B cell (primary cell): ENCODE measurements at regions not wholly inside any gene's neighbourhood (a gene's known extent, or its start where the extent isn't known, plus 50 kb on each side); places are given as distances from the start of the nearest gene placed in this dataset.

Experiments used
- ATAC-seq: fragments of 200-7000 bp; cut with Tn5 transposase; one replicate; pipeline ENCODE4 v1.10.0; 2021; ENCODE audit warnings: low read depth, mild to moderate bottlenecking, moderate number of reproducible peaks, moderate library complexity
- CTCF ChIA-PET: fragments of 350-600 bp; sonication (Branson Sonifier 250); formaldehyde crosslinking; loops from one replicate; lab custom pipeline; 2021; ENCODE audit warnings: antibody characterized with exemption, inconsistent platforms; lab: Charles Lee
- POLR2A ChIA-PET: fragments of 350-600 bp; sonication (Branson Sonifier 250); formaldehyde crosslinking; loops from one replicate; lab custom pipeline; 2021; ENCODE audit warnings: antibody characterized with exemption; lab: Charles Lee
- DNase-seq: peaks from one replicate; pipeline ENCODE4 v3.0.0; 2013
- H2AFZ ChIP-seq: 2 replicates; pipeline ENCODE4 v1.6.1; 2012; ENCODE audit warnings: mild to moderate bottlenecking, low read depth, low read length; ENCODE audit not compliant: insufficient read depth, poor library complexity, severe bottlenecking
- H3K27ac ChIP-seq, 2 donors: 1 replicate in 1 of 2; 2 replicates in 1 of 2; pipeline ENCODE4 v1.5.1; 2012 to 2013; ENCODE audit warnings: low read length in 2 of 2, mild to moderate bottlenecking in 2 of 2, moderate library complexity in 1 of 2
- H3K27me3 ChIP-seq, 4 experiments: fragments of 200-600 bp in 1 of 4; sonication (generic) in 1 of 4; replicated peaks in 1 of 4; 1 replicate in 2 of 4; 2 replicates in 2 of 4; pipeline versions ENCODE4 v1.6.1 to v1.7.0; 2013 to 2016; ENCODE audit warnings: low read length in 3 of 4, mild to moderate bottlenecking in 2 of 4, mixed read lengths in 1 of 4, moderate library complexity in 1 of 4; ENCODE audit not compliant: insufficient read depth in 4 of 4, control insufficient read depth in 3 of 4; ENCODE audit errors: control extremely low read depth in 1 of 4
- H3K36me3 ChIP-seq, 2 experiments: replicated peaks in 1 of 2; 1 replicate in 1 of 2; 2 replicates in 1 of 2; pipeline versions ENCODE4 v1.6.1 to v1.7.1; 2013; ENCODE audit warnings: low read length in 1 of 2; ENCODE audit not compliant: insufficient read depth in 2 of 2, control insufficient read depth in 1 of 2; ENCODE audit errors: control extremely low read depth in 1 of 2, extremely low read depth in 1 of 2
- H3K4me1 ChIP-seq, 2 donors: fragments of 200-600 bp in 1 of 2; sonication (generic) in 1 of 2; 1 replicate in 1 of 2; 2 replicates in 1 of 2; pipeline versions ENCODE4 v1.5.1 to v1.6.1; 2013 to 2017; ENCODE audit warnings: low read length in 2 of 2; ENCODE audit not compliant: control insufficient read depth in 2 of 2, insufficient read depth in 2 of 2
- H3K4me2 ChIP-seq: replicated peaks from 2 replicates; pipeline ENCODE3; 2012; ENCODE audit warnings: mild to moderate bottlenecking, low read depth, low read length; ENCODE audit not compliant: poor library complexity, severe bottlenecking
- H3K4me3 ChIP-seq, 5 experiments: fragments of 200-600 bp in 1 of 5; sonication (generic) in 1 of 5; 1 replicate in 3 of 5; 2 replicates in 2 of 5; pipeline versions ENCODE4 v1.5.1 to v1.7.0; 2011 to 2016; ENCODE audit warnings: low read length in 4 of 5, mild to moderate bottlenecking in 4 of 5, low read depth in 2 of 5, control low read depth in 1 of 5, moderate library complexity in 1 of 5; ENCODE audit not compliant: insufficient read depth in 1 of 5; ENCODE audit errors: control extremely low read depth in 1 of 5, extremely low read depth in 1 of 5
- H3K79me2 ChIP-seq: fragments of 200-600 bp; sonication (generic); one replicate; pipeline ENCODE4 v1.6.0; 2016; ENCODE audit warnings: low read length; ENCODE audit not compliant: control insufficient read depth, insufficient read depth
- H3K9ac ChIP-seq: fragments of 200-600 bp; sonication (generic); 2 replicates; pipeline ENCODE4 v1.6.1; 2017; ENCODE audit warnings: mild to moderate bottlenecking, low read length, moderate library complexity
- H3K9me3 ChIP-seq, 3 donors: one replicate each; pipeline versions ENCODE4 v1.6.1 to v1.7.1; 2013; ENCODE audit warnings: low read length in 2 of 3; ENCODE audit not compliant: control insufficient read depth in 2 of 3, insufficient read depth in 1 of 3; ENCODE audit errors: control extremely low read depth in 1 of 3
- H4K20me1 ChIP-seq: 2 replicates; pipeline ENCODE4 v1.6.0; 2012; ENCODE audit warnings: mild to moderate bottlenecking, low read length; ENCODE audit not compliant: insufficient read depth, control insufficient read depth, poor library complexity, severe bottlenecking
- H3K27ac Mint-ChIP-seq: one replicate; pipeline ENCODE4 v1.8.0; 2021; ENCODE audit warnings: mixed read lengths
- H3K27me3 Mint-ChIP-seq: one replicate; pipeline ENCODE4 v1.8.0; 2021; ENCODE audit warnings: mixed read lengths
- H3K4me1 Mint-ChIP-seq: one replicate; pipeline ENCODE4 v1.8.0; 2021; ENCODE audit warnings: mixed read lengths
- H3K4me3 Mint-ChIP-seq: one replicate; pipeline ENCODE4 v1.8.0; 2021; ENCODE audit warnings: mixed read lengths
- H3K9me3 Mint-ChIP-seq: one replicate; pipeline ENCODE4 v1.8.0; 2022; ENCODE audit warnings: mixed read lengths; ENCODE audit not compliant: insufficient read depth
- EZH2 ChIP-seq: IDR thresholded peaks from 2 replicates; pipeline ENCODE4 v1.6.1; 2012; ENCODE audit warnings: borderline replicate concordance, low read depth, mild to moderate bottlenecking, moderate library complexity, low read length; ENCODE audit not compliant: insufficient read depth, poor library complexity, severe bottlenecking
- WGBS: methylation state at CpG from one replicate; pipeline ENCODE4 v1.1.5; 2013; ENCODE audit warnings: missing lambda C conversion rate; ENCODE audit not compliant: insufficient coverage; 5-methylcytosine and 5-hydroxymethylcytosine counted together
- intact Hi-C: fragments of 100-400 bp; cut with micrococcal nuclease; formaldehyde crosslinking; loops from one replicate; pipeline ENCODE4 v1.10.0; 2022
- TF ChIP-seq, protein P1 (sequence below): fragments of 200-600 bp; IDR thresholded peaks from one replicate; pipeline ENCODE4 v1.8.0; 2022; ENCODE audit warnings: antibody characterized with exemption, mild to moderate bottlenecking

- H3K4me2 ChIP-seq, result no peak overlapping the region
- H4K20me1 ChIP-seq, result no peaks in the 10 kb centered on the region
- no peaks in the 10 kb centered on the region for H3K4me1 ChIP-seq
- no peaks in the 10 kb centered on the region for H3K79me2 ChIP-seq
- intact Hi-C loops, result no loop called here
- no peak for ATAC-seq
- CTCF ChIA-PET, result interaction anchor here (0.7 kb wide), 1 partner anchor 19 kb away, joined by 3 read pairs; no protein-coding TSS in a partner anchor
- Mint-ChIP-seq H3K4me3 (no peak overlapping the region), H3K27me3 (peaks cover 36% of the 10 kb centered on the region), H3K27ac (no peak overlapping the region), H3K9me3 (peaks cover 4% of the 10 kb centered on the region), H3K4me1 (peaks cover 8% of the 10 kb centered on the region)
- H3K9me3 ChIP-seq, result peaks cover 0 to 4% (median 0%) of the 10 kb centered on the region in 3 donors
- H3K27ac ChIP-seq, result no peak overlapping the region
- TF ChIP-seq EZH2, result no peak
- TF ChIP-seq, protein P1, sequence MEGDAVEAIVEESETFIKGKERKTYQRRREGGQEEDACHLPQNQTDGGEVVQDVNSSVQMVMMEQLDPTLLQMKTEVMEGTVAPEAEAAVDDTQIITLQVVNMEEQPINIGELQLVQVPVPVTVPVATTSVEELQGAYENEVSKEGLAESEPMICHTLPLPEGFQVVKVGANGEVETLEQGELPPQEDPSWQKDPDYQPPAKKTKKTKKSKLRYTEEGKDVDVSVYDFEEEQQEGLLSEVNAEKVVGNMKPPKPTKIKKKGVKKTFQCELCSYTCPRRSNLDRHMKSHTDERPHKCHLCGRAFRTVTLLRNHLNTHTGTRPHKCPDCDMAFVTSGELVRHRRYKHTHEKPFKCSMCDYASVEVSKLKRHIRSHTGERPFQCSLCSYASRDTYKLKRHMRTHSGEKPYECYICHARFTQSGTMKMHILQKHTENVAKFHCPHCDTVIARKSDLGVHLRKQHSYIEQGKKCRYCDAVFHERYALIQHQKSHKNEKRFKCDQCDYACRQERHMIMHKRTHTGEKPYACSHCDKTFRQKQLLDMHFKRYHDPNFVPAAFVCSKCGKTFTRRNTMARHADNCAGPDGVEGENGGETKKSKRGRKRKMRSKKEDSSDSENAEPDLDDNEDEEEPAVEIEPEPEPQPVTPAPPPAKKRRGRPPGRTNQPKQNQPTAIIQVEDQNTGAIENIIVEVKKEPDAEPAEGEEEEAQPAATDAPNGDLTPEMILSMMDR, result no peak
- DNase-seq, result no peak
- H3K9ac ChIP-seq, result no peak overlapping the region
- peaks cover 0 to 10% (median 1%) of the 10 kb centered on the region in 4 experiments for H3K27me3 ChIP-seq
- H2AFZ ChIP-seq, result no peak overlapping the region
- no peaks in the 10 kb centered on the region for H3K36me3 ChIP-seq
- POLR2A ChIA-PET, result no interaction called here
- 83% methylated on average over 2 of the region's 5 CpGs for WGBS
- H3K4me3 ChIP-seq, result no peak overlapping the region
Observed at GRCh38 chr18:2316751-2317696, 254.3 kb downstream of the METTL4 start.

DNA sequence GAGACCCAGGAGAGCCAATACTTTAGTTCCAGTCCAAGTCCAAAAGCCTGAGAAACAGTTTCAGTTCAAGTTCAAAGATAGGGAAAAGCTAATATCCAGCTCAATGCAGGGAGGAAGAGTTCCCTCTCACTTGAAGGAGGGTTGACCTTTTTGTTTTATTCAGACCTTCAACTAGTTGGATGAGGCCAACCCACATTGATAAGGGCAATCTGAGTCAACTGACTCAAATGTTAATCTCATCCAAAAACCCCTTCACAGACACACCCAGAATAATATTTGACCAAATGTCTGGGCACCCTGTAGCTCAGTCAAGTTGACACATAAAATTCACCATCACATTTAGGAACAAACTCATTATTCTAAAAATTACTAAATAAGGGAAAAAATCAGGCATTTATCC is 246.8 kb downstream of the METTL4 start:
- Histone ChIP-seq H3K79me2 (no peaks in the 10 kb centered on the region), H3K9me3 (peaks cover 0 to 4% (median 0%) of the 10 kb centered on the region in 3 donors), H3K9ac (no peak overlapping the region), H3K4me2 (no peak overlapping the region), H3K4me3 (no peak overlapping the region), H3K36me3 (no peaks in the 10 kb centered on the region), H3K27me3 (peaks cover 0 to 3% (median 0%) of the 10 kb centered on the region in 4 experiments), H2AFZ (no peak overlapping the region), H4K20me1 (no peaks in the 10 kb centered on the region), H3K4me1 (no peaks in the 10 kb centered on the region), H3K27ac (no peak overlapping the region)
- no peak for DNase-seq
- Mint-ChIP-seq H3K9me3 (peaks cover 2% of the 10 kb centered on the region), H3K4me3 (no peak overlapping the region), H3K27me3 (peaks cover 38% of the 10 kb centered on the region), H3K27ac (no peak overlapping the region), H3K4me1 (no peaks in the 10 kb centered on the region)
- TF ChIP-seq, protein P1, result no peak
- TF ChIP-seq EZH2, result no peak
- ATAC-seq, result no peak
- CTCF ChIA-PET, result interaction anchor here (1.0 kb wide), 1 partner anchor 12 kb away, joined by 3 read pairs; no protein-coding TSS in a partner anchor
- intact Hi-C loops, result no loop called here
- POLR2A ChIA-PET, result no interaction called here
